HG03442 (cell line): ENCODE measurements at regions not wholly inside any gene's neighbourhood (a gene's known extent, or its start where the extent isn't known, plus 50 kb on each side); places are given as distances from the start of the nearest gene placed in this dataset.

Experiments
- ATAC-seq: cut with Tn5 transposase; IDR thresholded peaks from one replicate; pipeline ENCODE4 v1.9.1; 2021; ENCODE audit warnings: mild to moderate bottlenecking, moderate library complexity; ENCODE audit not compliant: unreplicated experiment

DNA sequence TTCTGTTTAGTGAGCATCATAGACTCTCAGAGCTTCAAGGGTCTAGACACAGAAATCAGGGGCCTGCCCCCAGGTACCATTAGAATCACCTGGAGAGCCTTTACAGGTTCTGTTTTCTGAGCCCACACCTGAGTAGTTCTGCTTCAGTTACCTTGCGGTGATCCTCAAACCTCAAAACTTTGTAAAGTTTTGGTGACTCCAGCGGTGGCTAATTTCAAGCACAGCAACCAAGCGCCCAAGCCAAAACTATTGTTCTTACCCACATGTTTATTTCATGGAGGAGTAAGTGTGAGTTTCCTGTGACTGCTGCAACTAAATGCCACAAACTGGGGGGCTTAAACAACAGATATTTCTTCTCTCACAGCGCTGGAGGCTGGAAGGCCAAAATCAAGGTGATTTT is 108.9 kb downstream of the FOXD1 start:
- no peak for ATAC-seq

- no peak for ATAC-seq
These were observed 109.5 kb downstream of the FOXD1 start for GRCh38 chr5:73339051-73339575.

DNA sequence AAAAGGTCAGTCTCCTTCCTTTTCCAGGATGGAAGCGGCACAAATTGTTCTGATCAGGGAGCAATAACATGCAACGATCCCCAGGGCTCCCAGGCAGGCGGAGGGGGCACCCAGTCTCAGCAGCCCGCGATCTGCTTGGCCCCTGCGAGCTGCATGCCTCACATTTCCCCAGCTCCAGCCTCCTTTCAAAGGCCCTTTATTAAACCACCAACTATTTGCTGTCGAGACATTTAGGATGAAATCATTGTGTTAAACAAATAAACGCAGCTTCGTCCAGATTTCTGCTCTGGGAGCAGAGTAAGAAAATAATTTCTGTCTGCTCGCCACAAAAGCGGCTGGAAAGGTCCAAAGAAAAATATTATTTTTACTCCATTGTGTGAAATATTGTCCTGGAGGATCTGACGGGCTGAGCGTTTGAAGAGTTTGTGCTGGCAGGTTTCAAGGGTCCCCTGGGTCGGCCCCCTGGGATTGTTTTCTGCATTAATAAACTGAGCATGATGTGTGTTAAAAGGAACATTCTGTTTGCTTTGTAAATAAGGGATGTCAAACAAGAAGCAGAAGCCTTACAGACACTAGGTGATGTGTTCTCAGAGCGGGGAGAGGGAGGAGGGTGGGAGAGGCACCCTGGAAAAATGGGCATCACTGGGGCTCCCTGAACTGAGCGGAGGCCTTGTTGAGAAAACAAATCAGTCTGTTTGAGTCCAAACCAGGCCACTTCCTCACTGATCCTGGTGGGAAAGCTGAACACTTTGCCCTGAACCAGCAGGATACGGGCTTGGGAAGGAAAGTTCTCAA is 110.1 kb downstream of the FOXD1 start:
- ATAC-seq: no peak

GRCh38 chr5:73337586-73338255 is 110.9 kb downstream of the FOXD1 start:
- no peak for ATAC-seq

DNA sequence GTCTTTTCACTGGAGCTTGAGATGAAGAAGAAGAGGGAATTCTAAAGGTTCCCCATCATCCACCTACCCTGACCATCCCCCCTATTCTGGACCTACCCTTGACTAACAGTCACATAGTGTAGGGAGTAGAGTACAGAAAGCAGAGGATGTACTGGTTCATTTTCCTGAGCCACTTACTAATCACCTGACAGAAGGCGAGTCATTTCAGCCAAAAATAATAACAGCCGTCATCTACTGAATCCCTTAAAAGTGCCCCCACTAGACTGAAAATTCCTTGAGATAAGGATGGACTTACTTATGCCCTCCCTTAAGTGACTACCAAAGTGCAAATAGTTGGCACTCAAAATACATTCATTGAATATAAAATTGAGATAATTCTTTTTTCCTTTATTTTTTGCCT is 112.2 kb downstream of the FOXD1 start:
- no peak for ATAC-seq

GRCh38 chr5:73333944-73334703 is 114.5 kb downstream of the FOXD1 start:
- ATAC-seq: no peak

DNA sequence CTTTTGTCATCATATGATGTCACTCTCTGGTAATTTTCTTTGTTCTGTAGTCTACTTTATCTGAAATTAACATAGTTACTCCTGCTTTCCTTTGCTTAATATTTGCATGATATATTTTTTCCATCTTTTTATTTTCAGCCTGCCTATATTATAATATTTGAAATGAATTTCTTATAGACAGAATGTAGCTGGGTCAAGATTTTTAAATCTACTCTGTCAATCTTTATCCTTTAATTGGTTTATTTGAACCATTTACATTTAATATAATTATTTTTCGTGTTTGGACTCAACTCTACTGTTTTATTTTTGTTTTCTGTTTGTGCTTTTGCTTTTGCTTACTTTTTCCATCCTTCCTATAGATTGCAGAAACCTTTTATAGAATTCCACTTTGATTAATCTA is 118.0 kb downstream of the FOXD1 start:
- no peak for ATAC-seq

GRCh38 chr5:73328640-73329039 is 119.9 kb downstream of the FOXD1 start:
- ATAC-seq: no peak

- ATAC-seq: no peak
These were observed 120.6 kb downstream of the FOXD1 start for GRCh38 chr5:73327908-73328455.

GRCh38 chr5:73325546-73325945 is 123.0 kb downstream of the FOXD1 start:
- ATAC-seq: no peak

DNA sequence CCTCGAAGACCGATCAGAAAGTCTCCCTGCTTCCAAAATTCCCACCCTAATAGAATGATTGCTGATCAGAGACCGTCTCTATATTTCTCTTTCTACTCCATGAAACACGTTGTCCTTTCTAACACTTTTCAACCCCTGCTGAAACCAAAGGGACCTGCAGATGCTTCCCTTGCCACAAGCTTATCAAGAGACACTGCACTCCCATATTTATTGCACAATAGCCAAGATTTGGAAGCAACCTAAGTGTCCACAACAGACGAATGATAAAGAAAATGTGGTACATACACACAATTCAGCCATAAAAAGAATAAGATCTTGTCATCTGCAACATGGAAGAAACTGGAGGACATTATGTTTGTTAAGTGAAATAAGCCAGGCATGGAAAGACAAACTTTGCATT is 125.1 kb downstream of the FOXD1 start:
- ATAC-seq: no peak

DNA sequence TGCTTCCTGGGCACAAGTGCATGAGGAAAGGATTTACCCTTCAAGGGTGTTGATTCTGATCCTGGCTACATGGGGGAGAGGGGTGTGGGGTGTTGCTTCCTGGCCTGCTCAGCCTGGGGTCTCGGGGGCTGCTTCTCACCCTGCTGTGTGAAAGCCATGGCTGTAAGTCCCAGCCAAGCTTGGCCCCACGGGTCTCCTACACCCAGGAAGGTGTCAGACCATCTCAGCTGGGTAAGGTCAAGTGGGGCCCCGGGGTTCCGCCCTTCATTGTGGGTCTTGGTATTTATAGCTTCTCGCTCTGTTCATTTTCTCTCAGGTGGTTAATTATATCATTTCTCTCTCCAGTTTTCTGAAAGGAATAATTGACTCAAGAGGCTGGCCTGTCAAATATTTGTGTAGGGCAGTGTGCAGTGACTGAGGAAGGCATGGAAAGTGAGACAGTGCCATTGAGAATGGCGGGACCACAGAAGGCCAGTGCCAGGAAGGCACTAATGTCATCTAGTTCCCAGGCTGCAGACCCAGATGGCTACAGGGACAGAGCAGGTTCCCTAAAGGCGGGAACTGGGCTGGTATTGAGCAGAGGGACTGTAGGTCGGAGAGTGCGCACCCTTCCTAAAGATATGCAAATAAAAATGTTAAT is 126.0 kb downstream of the FOXD1 start:
- no peak for ATAC-seq

- ATAC-seq: no peak
These were observed 126.7 kb downstream of the FOXD1 start for GRCh38 chr5:73321757-73322436.

GRCh38 chr5:73319036-73319435 is 129.5 kb downstream of the FOXD1 start:
- no peak for ATAC-seq

- no peak for ATAC-seq
These were observed 130.3 kb downstream of the FOXD1 start for GRCh38 chr5:73318308-73318719.

- ATAC-seq: no peak
These were observed 131.1 kb downstream of the FOXD1 start for GRCh38 chr5:73317523-73317922.

DNA sequence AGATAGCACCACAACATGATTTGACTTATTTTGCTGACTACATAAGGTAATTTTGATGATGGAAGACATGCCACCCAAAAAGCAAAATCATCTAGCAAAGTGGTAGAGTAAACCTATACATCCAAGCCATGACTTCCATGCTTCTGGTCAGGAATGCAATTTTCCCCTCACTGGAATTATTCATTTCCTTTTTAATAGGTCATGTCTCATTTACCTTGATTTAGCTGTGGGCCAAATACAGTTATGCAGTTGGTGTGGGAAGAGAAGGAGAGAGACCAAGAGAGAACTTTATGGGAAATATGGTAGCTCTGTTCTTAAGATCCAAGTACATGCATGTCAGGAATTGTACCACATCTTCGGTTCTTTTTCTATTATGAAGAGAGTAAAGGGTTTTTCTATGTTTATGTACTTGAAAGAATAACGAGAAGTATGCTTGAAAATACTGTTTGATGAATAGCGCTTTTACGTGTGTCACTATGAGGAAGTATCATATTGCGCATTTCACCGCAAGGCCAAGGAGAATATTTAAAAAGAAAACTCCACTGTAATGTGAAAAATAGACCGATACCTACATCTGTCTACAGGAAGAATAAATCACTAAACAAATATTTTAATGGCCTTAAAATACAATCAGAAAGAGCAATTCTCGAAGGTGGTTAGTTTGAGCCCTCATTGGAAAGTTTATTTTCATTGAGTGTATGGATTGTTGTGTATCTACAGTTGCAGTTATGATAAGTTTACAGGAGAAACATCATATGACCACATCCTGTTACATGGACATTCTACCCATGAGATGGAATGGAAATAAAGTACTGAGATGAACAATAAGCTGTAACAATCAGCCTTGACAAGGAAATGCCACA is 134.0 kb downstream of the FOXD1 start:
- no peak for ATAC-seq

DNA sequence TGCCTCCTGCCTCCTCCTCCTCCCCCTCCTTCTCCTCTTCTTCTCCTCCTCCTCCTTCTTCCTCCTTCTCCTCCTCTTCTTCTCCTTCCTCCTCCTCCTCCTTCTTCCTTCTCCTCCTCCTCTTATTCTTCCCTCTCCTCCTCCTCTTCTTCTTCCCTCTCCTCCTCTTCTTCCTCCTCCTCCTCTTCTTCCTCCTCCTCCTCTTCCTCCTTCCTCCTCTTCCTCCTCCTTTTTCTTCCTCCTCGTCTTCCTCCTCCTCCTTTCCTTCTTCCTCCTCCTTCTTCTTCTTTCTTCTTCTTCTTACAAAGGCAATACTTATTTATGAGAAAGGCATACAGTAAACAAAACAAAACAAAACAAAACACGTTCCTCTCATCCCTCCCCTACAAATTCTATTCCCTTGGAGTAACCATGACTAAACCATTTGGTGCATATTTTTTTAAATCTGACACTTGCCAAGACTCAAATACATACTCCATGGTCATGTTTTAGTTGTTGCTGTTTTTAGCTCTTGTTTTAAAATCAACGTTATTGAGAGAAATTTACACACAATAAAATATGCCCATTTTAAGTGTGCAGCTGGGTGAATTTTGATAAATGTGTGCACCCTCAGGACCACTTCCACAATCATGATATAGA is 135.6 kb downstream of the FOXD1 start:
- no peak for ATAC-seq
